Progenitor cell of endocrine pancreas (in vitro differentiated cells): ENCODE measurements at regions not wholly inside any gene's neighbourhood (a gene's known extent, or its start where the extent isn't known, plus 50 kb on each side); places are given as distances from the start of the nearest gene placed in this dataset.

Source experiments
- DNase-seq: peaks from one replicate; pipeline ENCODE4 v3.0.0; 2021; ENCODE audit warnings: low spot score; ENCODE audit not compliant: unreplicated experiment
- H3K27ac Mint-ChIP-seq: 2 replicates; pipeline ENCODE4 v1.8.0; 2021; ENCODE audit warnings: mild to moderate bottlenecking, moderate library complexity, mixed read lengths
- H3K27me3 Mint-ChIP-seq: 2 replicates; pipeline ENCODE4 v1.8.0; 2021; ENCODE audit warnings: mixed read lengths
- H3K36me3 Mint-ChIP-seq: 2 replicates; pipeline ENCODE4 v1.8.0; 2022; ENCODE audit warnings: mixed read lengths; ENCODE audit not compliant: insufficient read depth
- H3K4me1 Mint-ChIP-seq: 2 replicates; pipeline ENCODE4 v1.8.0; 2021; ENCODE audit warnings: low read depth, mixed read lengths
- H3K4me3 Mint-ChIP-seq: 2 replicates; pipeline ENCODE4 v1.8.0; 2021; ENCODE audit warnings: low read depth, mild to moderate bottlenecking, moderate library complexity, mixed read lengths
- H3K9me3 Mint-ChIP-seq: 2 replicates; pipeline ENCODE4 v1.8.0; 2021; ENCODE audit warnings: low read depth, mixed read lengths
- TF ChIP-seq, protein P1 (sequence below): fragments of 200-600 bp; sonication (generic); IDR thresholded peaks from one replicate; pipeline ENCODE4 v1.5.0; 2021; ENCODE audit warnings: antibody characterized with exemption, mild to moderate bottlenecking; ENCODE audit not compliant: unreplicated experiment

DNA sequence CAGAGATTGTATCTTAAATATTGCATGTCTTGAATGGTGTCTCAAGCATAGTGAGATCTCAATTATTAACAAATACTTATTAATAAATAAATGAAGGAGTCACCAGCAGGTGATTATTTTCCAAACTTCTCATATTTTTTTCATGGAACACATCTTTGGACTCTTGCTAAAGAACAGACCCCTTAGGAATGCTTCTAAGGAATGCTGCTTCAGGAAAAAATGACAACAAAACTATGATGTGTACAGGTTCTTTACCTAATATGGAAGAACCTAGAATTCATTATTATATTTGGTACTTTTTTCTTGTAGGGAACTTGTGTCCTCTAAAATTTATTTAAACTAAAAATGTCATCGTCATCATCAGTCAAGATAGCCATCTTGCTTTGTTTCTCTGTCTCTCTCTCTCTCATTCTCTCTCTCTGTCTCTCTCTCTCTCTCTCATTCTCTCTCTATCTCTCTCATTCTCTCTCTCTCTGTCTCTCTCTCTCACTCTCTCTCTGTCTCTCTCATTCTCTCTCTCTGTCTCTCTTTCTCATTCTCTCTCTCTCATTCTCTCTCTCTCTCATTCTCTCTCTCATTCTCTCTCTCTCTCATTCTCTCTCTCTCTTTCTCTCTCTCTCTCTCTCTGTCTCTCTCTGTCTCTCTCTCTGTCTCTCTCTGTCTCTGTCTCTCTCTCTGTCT lies 63.0 kb upstream of the ETS2 start:
- no peaks in the 10 kb centered on the region for H3K27me3 Mint-ChIP-seq
- no peaks in the 10 kb centered on the region for H3K36me3 Mint-ChIP-seq
- no peak overlapping the region for H3K27ac Mint-ChIP-seq
- DNase-seq = no peak
- no peak overlapping the region for H3K4me3 Mint-ChIP-seq
- H3K4me1 Mint-ChIP-seq = peaks cover 4% of the 10 kb centered on the region
- TF ChIP-seq, protein P1, sequence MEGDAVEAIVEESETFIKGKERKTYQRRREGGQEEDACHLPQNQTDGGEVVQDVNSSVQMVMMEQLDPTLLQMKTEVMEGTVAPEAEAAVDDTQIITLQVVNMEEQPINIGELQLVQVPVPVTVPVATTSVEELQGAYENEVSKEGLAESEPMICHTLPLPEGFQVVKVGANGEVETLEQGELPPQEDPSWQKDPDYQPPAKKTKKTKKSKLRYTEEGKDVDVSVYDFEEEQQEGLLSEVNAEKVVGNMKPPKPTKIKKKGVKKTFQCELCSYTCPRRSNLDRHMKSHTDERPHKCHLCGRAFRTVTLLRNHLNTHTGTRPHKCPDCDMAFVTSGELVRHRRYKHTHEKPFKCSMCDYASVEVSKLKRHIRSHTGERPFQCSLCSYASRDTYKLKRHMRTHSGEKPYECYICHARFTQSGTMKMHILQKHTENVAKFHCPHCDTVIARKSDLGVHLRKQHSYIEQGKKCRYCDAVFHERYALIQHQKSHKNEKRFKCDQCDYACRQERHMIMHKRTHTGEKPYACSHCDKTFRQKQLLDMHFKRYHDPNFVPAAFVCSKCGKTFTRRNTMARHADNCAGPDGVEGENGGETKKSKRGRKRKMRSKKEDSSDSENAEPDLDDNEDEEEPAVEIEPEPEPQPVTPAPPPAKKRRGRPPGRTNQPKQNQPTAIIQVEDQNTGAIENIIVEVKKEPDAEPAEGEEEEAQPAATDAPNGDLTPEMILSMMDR = no peak
- H3K9me3 Mint-ChIP-seq = peaks cover 3% of the 10 kb centered on the region

DNA sequence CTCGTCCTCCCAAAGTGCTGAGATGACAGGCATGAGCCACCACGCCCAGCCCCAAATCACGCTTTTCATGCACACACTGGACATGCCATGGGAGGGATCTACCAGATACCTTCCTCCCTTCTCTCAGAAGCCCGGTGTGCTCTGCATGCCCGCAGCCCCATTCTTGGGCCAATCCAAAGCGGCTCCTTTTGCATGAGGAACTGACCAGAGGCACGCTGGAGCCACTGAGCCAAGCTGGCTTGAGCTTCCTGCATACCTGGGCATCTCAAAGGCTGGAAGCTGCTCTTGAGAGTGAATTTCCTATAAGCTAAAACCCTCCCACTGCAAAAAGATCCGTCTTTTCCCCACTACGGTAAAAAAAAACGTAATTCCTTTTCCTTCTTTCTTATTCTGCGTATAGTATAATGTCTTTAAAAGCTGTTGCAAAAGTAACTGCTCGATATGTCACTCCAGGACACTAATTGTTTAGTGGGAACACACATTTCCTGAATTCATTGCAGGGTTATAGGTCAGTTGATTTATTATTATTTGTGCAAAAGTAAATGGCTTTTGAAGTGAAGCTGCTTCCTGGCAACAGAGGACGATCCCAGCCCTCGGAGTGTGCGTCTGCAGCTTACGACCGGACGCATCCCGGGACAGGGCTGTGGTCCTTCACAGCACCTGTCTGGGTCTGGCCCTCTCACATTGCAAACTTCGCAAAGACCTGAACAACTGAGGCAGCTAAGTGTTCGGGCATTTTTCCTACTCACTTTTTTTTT lies 61.8 kb upstream of the ETS2 start:
- no peak overlapping the region for H3K4me3 Mint-ChIP-seq
- H3K27ac Mint-ChIP-seq = no peak overlapping the region
- peaks cover 7% of the 10 kb centered on the region for H3K4me1 Mint-ChIP-seq
- no peak for DNase-seq
- H3K9me3 Mint-ChIP-seq = peaks cover 3% of the 10 kb centered on the region
- H3K36me3 Mint-ChIP-seq = no peaks in the 10 kb centered on the region
- TF ChIP-seq, protein P1 = no peak
- H3K27me3 Mint-ChIP-seq = no peaks in the 10 kb centered on the region

DNA sequence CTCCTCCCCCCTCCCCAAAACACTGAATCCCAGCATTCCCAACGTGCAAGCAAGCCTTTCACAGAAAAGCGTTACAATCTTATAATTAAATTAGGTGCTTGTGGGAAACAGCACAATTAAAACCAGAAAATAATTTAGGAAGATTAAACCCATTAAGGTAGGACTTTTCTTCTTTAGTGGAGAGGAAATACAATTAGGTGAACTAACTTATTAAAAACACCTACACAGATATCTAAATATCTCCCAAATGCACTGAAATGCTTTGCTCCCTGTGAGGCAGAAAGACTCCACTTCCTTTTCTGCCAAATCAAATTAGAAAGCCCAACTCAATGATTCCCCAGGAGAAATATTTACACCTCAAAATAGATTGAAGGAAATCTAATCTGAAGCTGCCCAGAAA lies 60.9 kb upstream of the ETS2 start:
- H3K27ac Mint-ChIP-seq = no peak overlapping the region
- TF ChIP-seq, protein P1 = no peak
- peaks cover 7% of the 10 kb centered on the region for H3K4me1 Mint-ChIP-seq
- H3K27me3 Mint-ChIP-seq = no peaks in the 10 kb centered on the region
- no peak for DNase-seq
- peaks cover 3% of the 10 kb centered on the region for H3K9me3 Mint-ChIP-seq
- H3K4me3 Mint-ChIP-seq = no peak overlapping the region
- no peaks in the 10 kb centered on the region for H3K36me3 Mint-ChIP-seq

DNA sequence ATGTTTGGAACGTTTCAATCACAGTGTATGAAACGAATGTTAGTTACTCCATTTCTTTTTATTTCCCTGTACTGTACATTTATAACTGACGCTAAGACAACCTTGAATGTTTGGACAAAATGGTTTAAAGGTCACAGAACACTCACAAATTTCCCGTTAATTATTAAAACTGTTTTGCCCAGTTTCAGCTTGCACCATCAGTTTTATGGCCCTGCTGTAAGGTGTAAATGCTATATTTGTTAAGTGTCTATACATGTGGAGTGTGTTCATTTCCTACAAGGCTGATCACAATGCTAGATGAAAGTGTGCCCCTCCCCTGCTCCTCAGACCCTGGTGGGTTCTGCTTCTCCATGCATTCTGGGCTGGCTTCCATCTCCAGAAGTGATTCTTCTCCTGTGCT lies 57.9 kb upstream of the ETS2 start:
- Mint-ChIP-seq H3K4me3 (no peak overlapping the region), H3K27me3 (peaks cover 7% of the 10 kb centered on the region), H3K27ac (no peak overlapping the region), H3K36me3 (no peaks in the 10 kb centered on the region), H3K4me1 (peaks cover 9% of the 10 kb centered on the region), H3K9me3 (peaks cover 3% of the 10 kb centered on the region)
- DNase-seq = no peak
- TF ChIP-seq, protein P1 = no peak

DNA sequence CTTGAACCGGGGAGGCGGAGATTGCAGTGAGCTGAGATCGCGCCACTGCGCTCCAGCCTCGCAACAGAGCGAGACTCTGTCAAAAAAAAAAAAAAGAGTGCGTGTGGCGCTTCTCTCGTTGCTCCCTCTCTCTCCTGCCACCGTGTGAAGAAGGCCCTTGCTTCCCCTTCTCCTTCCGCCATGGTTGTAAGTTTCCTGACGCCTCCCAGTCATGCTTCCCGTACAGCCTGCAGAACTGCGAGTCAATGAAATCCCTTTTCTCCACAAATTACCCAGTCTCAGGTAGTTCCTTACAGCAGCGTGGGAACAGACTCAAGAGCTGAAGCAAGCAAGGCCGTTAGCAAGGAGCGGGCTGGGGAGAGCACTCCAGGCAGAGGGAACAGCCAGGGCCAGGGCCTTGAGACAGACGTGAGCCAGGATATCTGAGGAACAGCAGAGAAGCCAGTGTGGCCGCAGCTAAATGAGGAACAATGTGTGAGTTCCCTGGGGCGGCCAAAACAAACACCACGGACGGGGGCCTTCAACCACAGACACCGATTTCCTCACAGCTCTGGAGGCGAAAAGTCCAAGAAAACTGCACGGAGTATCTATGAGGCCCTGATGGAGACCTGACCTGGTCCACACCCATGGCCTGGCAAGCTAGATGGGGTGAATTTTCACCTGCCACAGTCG lies 54.2 kb upstream of the ETS2 start:
- DNase-seq = no peak
- no peaks in the 10 kb centered on the region for H3K36me3 Mint-ChIP-seq
- TF ChIP-seq, protein P1 = no peak
- H3K4me1 Mint-ChIP-seq = peaks cover 8% of the 10 kb centered on the region
- peaks cover 7% of the 10 kb centered on the region for H3K27me3 Mint-ChIP-seq
- H3K27ac Mint-ChIP-seq = no peak overlapping the region
- H3K9me3 Mint-ChIP-seq = peaks cover 3% of the 10 kb centered on the region
- H3K4me3 Mint-ChIP-seq = no peak overlapping the region
